Effector CD8-positive, alpha-beta T cell (primary cell): ENCODE measurements at regions not wholly inside any gene's neighbourhood (a gene's known extent, or its start where the extent isn't known, plus 50 kb on each side); places are given as distances from the start of the nearest gene placed in this dataset.

Experiments used
- DNase-seq: peaks from one replicate; lab custom pipeline; 2025; lab: John Stamatoyannopoulos, UW

DNA sequence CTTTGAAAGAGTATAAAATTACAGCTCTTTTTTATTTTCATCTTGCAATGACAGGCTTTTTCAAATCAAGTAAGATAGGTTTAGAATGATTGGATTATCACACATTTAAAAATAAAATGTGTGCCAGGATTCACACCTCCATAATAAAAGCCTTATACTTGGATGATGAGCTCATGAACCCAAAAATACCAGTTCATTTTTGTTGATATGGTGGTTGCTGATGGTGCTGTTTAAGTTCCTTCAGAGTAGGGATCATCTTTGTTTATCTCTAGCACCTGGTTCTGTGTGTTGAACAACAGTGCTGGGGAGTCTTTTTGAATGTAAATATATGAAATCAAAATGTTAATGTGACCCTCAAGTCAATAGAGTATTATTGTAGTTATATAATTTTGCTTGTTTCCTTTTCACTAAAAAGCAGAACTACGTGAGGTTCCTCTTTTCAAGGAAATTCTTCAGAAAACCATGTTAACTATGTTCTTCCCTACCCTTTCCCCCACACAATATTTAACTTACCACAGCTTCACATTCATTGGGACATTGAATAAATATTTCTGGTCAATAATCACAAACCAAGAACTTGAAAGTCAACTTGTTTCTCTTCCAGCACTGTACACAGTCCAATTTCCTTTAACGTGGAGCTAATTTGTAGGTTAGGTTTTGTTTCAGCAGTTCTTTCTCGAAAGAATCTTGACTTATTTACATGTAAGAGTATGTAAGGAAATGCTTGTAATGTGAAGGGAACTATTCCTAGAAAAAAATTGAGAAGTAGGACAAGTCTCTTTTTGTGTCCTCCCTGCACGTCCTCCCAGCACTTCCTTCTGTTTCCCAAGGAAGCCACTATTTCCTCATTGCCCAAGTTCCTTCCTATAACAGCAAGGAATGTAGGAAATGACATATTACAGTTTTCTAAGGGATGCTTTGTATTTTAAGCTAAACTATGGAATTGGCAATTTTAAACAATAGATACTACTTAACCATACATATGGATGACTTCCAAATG lies 945.9 kb upstream of the CITED2 start:
- DNase-seq = no peak

DNA sequence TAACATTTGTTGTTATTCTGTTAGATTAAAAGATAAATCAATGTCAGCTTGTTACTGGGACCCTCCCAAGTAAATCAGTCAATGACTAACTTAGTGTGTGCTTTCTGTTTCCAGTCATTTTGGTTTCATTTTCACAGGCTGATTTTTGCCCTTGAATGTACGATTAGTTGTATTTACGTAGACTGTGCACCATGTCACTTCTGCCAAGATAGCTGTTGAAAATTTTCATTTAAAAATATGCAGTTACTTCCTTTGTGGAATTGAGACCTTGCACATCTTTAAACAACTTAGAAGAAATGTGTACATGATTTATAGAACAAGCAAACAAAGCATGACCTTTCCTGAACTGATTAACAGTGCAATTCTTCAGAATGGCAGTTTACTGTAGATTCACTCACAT lies 944.8 kb upstream of the CITED2 start:
- no peak for DNase-seq

DNA sequence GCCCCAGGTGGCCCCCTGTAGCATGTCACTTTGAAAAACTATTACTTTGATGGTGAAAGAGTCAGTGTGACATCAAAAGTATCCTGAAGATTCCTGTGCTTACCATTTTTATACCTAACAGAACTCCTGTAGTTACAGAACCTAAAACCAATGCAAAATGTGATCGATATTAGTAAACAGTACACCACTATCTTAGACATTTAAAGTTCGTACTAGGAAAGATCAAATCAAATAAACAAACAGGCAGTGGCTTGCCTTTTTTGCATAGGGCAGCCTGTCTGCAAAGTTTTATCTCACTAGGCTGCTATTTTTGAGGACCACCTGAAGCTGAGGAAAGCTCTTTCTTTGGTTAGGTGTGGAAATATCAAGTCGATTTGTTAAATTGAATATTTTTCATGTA lies 944.0 kb upstream of the CITED2 start:
- no peak for DNase-seq

DNA sequence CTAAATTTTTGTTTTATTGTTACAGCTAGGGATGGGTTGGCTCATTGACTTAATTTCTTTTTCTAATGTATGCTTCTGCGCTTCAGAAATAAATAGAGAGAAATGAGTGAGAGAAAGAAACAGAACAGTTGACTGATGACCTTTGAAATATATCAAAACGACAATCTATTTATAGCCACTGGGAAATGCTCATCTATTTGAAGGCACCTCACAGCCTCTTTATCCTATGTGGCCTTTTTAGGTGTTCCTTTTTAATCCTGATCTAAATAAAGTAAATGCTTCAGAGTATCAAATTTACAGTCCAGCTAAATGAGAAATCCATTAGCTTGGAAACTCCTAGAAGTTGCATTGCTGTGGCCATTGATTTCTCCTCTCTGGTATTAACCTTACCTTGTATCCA lies 943.5 kb upstream of the CITED2 start:
- no peak for DNase-seq

DNA sequence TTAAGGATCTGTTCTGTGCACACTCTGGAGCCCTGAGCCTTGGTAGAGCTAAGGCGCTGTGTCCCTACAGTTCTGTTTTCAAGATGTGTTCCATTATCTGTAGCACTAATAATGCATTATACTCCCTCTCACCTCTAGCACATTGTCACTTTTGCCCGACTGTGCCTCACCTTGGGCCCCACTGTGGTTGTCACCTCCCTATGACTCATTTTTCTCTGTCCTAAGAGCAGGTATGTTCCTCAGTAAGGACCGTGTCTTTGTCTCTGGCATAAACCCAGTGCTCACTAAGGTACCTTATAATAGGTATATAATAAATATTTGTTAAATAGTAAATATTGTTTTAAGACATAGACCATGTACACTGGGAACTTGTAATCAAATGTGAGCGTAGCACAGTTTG lies 942.5 kb upstream of the CITED2 start:
- no peak for DNase-seq

DNA sequence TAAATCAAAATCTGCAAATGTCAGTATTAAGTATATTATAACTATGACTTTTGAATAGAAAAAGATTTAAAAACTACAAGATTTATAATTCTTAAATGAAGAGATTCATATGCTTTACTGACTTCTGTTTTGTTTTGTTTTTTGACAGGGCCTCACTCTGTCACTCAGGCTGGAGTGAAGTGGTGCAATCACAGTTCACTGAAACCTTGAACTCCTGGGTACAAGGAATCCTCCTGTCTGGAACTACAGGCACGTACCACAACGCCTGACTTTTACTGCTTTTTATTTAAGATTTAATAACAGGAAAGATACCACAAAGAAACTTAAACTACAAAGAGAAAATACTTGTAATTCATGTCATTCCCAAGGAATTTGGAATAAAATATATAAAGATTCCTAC lies 940.2 kb upstream of the CITED2 start:
- DNase-seq = no peak

GRCh38 chr6:140311146-140311545 lies 936.7 kb upstream of the CITED2 start:
- no peak for DNase-seq

DNA sequence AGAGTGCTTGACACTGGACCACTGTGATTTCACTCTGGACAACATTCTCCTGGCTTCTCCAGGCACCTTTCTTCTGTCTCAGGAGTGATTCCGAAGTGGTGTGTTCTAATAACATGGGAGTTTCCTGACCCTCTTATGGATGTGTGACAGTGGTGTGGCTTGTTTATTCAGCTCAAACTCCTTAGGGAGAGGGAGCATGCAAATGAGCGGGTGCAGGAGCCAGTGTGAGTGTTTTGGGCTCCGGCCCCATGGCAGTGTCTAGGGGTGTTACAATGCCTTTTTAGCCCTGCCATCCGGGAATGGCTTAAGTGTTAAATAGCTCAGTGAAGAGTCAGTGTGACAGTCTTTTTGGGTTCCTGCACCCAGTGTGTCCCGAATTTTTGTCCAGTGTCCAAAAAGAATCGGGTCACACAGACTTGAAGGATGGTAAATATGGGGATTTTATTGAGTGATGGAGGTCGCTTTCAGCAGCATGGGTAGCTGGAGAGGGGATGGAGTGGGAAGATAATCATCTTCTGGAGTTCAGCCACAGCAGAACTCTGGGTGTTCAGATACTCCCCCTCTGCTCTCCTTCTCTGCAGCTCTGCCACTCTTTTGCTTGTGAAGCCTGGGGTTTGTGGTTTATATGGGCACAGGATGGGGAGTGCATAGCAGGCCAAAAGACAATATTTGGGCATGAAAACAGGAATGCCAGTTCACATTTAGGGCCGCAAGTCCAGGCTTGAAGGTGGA lies 928.9 kb upstream of the CITED2 start:
- no peak for DNase-seq

GRCh38 chr6:140300331-140300730 lies 925.9 kb upstream of the CITED2 start:
- DNase-seq = no peak

DNA sequence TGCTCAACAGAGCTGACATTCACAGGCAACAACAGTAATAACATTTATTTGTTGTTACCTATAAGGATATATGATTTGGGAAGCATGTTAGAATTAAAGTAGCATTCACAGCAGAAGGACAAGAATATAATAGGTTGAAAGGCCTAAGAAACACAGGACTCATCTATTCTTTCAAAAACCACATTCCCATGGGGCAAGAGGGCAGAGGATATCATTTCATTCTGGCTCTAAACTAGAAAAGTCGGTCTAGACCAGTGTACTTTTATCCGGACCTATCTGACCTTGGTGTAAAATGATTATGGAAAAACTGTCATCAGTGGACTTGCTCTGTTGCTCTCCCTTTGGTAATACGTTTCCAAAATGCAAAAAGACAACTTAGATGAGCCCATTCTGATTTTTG lies 914.7 kb upstream of the CITED2 start:
- no peak for DNase-seq

DNA sequence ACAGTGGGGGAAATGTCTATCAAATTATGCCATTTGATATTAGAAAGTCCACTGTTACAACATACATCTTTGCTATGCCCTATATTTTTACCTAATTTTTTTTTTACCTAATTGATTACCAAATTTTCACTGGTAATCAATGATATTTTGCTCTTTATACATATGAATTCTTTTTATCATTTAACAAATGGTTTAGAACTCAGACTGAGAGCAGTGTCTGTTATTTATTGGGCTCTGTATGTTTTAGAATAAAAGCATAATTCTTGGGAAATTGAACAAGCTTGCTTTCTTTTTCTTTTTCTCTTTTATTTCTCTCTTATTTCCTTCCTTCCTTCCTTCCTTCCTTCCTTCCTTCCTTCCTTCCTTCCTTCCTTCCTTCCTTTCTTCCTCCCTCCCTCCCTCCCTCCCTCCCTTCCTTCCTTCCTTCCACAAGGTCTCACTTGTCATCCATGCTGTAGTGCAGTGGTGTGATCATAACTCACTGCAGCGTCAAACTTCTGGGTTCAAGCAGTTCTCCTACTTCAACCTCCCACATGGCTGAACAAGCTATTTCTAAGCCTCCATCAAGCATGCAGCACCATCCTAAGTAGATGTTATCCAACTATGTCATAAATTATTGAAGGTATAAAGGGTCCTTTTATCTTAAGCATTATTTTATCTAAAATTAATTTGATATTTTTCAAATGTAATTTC lies 911.7 kb upstream of the CITED2 start:
- no peak for DNase-seq

DNA sequence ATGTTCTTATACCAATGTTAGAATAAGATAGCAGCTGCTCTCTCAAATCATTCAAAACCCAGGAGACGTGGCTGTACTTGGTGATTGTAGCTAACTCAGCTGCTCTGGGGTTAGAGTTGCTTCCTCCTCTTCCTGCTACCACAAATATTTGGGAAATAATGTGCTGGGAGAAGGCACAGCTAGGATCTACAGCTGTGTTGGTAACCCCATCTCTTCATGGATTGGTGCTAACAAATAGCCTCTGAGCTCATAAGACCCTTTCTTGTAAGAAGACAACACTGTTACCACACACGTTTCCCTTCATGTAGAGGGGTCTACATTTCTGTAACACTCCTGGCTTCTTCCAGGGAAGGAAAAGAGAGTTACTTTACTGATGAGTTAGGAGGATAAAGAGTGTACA lies 911.0 kb upstream of the CITED2 start:
- no peak for DNase-seq

DNA sequence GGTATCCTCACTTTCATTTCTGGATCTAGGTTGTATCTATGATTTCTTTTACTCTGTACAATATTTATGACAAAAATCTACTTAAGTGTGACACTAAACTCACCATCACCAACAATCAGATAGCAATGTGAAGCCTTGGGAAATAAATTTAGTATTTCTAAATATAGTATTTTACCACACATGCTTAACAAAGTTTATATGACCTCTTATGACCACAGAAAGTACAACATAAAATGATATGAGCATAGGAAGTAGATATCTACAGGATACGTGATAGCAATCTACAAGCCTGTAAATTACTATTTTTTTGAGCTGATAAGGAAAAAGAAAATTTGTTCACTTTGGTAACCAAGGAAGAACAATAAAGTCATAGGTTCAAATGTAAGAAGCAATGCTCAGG lies 910.4 kb upstream of the CITED2 start:
- no peak for DNase-seq

- no peak for DNase-seq
These were observed 908.7 kb upstream of the CITED2 start for GRCh38 chr6:140283197-140283596.

- DNase-seq = no peak
These were observed 907.3 kb upstream of the CITED2 start for GRCh38 chr6:140281767-140282166.

DNA sequence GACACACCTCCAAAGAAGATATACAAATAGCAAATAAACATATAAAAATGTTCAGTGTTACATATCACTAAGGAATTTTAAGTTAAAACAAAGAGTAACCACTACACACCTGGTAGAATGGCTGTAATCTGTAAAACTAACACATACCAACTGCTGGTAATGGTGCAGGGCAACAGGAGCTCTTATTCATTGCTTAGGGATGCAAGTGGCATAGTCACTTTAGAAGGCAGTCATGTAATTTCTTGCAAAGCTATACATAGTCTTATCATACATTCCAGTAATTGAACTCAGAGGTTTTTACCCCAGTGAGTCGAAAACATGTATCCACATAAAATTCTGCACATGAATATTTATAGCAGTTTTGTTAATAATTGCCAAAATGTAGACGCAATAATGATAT lies 906.8 kb upstream of the CITED2 start:
- no peak for DNase-seq

- DNase-seq = no peak
These were observed 902.3 kb upstream of the CITED2 start for GRCh38 chr6:140276719-140277118.

DNA sequence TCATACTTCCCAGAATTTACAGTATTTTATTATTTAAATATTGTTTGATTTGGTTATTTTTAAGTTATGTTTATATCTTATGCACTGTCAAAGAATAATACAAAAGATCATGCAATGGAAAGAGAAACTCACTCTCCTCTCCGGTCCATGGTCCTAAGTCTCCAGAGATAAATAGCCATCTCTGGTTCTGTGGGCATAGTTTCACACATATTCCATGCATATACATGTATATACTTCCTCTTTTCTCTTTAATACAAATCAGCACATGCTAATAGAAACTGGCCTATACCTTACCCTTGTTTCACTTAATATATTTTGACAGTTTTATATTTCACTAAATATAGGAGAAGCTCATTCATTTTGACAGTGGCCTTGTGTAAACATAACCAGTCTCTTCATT lies 901.7 kb upstream of the CITED2 start:
- DNase-seq = no peak

DNA sequence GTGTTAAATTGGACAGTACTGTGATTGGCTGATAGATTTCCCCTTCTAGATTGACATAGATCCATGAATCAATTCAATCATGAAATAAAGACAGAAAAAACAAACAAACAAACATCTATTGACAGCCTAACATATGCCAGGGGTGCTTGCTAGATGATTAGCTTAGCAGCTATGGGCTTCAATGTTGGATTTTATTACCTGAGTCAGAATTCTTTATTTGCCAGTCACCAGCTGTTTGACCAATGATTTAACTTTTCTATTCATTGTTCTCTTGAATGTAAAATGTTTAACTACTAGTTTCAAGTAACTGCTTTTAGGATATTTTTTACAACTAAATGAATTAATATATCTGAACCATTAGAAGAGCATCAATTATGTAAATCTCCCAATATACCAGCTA lies 901.3 kb upstream of the CITED2 start:
- DNase-seq = no peak

GRCh38 chr6:140274548-140274947 lies 900.1 kb upstream of the CITED2 start:
- no peak for DNase-seq

- DNase-seq = no peak
These were observed 897.4 kb upstream of the CITED2 start for GRCh38 chr6:140271759-140272377.

DNA sequence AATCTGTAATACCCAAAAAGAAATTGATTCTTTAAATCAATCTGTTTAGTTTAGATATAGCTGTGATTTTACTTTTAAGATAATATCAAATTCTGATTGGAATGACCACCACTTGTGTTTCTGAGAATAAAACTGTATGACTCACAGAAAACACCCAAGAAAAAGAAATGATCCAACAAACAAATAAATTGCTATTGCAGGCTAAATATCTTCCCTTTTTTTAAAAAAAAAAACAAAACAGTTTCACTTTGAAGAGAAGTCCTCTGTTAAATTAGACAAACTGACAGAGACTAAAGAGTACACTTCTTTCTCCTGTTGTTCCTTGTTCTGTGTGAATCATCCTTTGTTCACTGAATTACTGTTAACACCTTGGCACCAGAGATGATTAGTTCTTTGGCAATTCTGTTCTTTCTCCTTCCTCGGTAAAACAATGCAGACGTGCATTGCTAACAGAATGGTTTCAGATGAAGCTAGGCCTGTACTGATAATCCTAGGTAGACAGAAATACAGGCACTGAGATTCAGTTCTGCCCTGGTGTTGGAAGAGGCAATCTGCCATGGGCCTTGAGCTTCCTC lies 895.2 kb upstream of the CITED2 start:
- DNase-seq = no peak
